AG09309 (cell line): ENCODE measurements at regions not wholly inside any gene's neighbourhood (a gene's known extent, or its start where the extent isn't known, plus 50 kb on each side); places are given as distances from the start of the nearest gene placed in this dataset.

Experiments used
- DNase-seq: peaks from one replicate; pipeline ENCODE4 v3.0.0-alpha.2; 2010; ENCODE audit warnings: low read depth
- H3K4me3 ChIP-seq: 2 replicates; pipeline ENCODE4 v1.5.1; 2011; ENCODE audit warnings: mild to moderate bottlenecking, low read depth, low read length, moderate library complexity; ENCODE audit not compliant: control insufficient read depth
- CTCF ChIP-seq: IDR thresholded peaks from 2 replicates; pipeline ENCODE4 v1.5.1; 2011; ENCODE audit warnings: mild to moderate bottlenecking, low read depth, low read length, inconsistent platforms; ENCODE audit not compliant: insufficient read depth, control insufficient read depth; ENCODE audit errors: missing control alignments

- no peak overlapping the region for H3K4me3 ChIP-seq
- no peak for DNase-seq
- no peak for TF ChIP-seq CTCF
These were observed 129.2 kb upstream of the TRIM2 start for GRCh38 chr4:153074936-153075630.

- TF ChIP-seq CTCF: no peak
- no peak for DNase-seq
- no peak overlapping the region for H3K4me3 ChIP-seq
These were observed 128.3 kb upstream of the TRIM2 start for GRCh38 chr4:153075836-153076518.

- H3K4me3 ChIP-seq: no peak overlapping the region
- TF ChIP-seq CTCF: no peak
- DNase-seq: no peak
These were observed 127.4 kb upstream of the TRIM2 start for GRCh38 chr4:153076861-153077260.

- DNase-seq: no peak
- no peak for TF ChIP-seq CTCF
- no peak overlapping the region for H3K4me3 ChIP-seq
These were observed 124.3 kb upstream of the TRIM2 start for GRCh38 chr4:153079857-153080391.

- no peak for DNase-seq
- H3K4me3 ChIP-seq: no peak overlapping the region
- TF ChIP-seq CTCF: no peak
These were observed 123.2 kb upstream of the TRIM2 start for GRCh38 chr4:153081006-153081580.

- no peak for DNase-seq
- no peak overlapping the region for H3K4me3 ChIP-seq
- TF ChIP-seq CTCF: no peak
These were observed 122.5 kb upstream of the TRIM2 start for GRCh38 chr4:153081693-153082092.
